Neutrophil (primary cell): ENCODE measurements at regions not wholly inside any gene's neighbourhood (a gene's known extent, or its start where the extent isn't known, plus 50 kb on each side); places are given as distances from the start of the nearest gene placed in this dataset.

ENCODE experiments used
- H3K27ac ChIP-seq: fragments of 200-600 bp; sonication (generic); 2 replicates; pipeline ENCODE4 v1.5.1; 2016; ENCODE audit warnings: mild to moderate bottlenecking, moderate library complexity
- H3K27me3 ChIP-seq: fragments of 200-600 bp; sonication (generic); 2 replicates; pipeline ENCODE4 v1.6.0; 2016; ENCODE audit warnings: mild to moderate bottlenecking
- H3K36me3 ChIP-seq: fragments of 200-600 bp; sonication (generic); 2 replicates; pipeline ENCODE4 v1.5.1; 2017
- H3K4me1 ChIP-seq, 2 experiments: fragments of 200-600 bp in 1 of 2; sonication (generic) in 1 of 2; 1 replicate in 1 of 2; 2 replicates in 1 of 2; pipeline versions ENCODE4 v1.5.1 to v1.6.1; 2013 to 2016; ENCODE audit warnings: low read depth in 1 of 2, low read length in 1 of 2, mild to moderate bottlenecking in 1 of 2, moderate library complexity in 1 of 2; ENCODE audit not compliant: control insufficient read depth in 1 of 2, insufficient read depth in 1 of 2
- H3K4me3 ChIP-seq, 2 experiments: fragments of 200-600 bp in 1 of 2; sonication (generic) in 1 of 2; 1 replicate in 1 of 2; 2 replicates in 1 of 2; pipeline ENCODE4 v1.5.1; 2013 to 2016; ENCODE audit warnings: low read depth in 1 of 2, low read length in 1 of 2, mild to moderate bottlenecking in 1 of 2, moderate library complexity in 1 of 2
- H3K9me3 ChIP-seq: fragments of 200-600 bp; sonication (generic); 2 replicates; pipeline ENCODE4 v1.5.1; 2016
- CTCF ChIP-seq: fragments of 200-600 bp; sonication (generic); IDR thresholded peaks from 2 replicates; pipeline ENCODE4 v1.5.1; 2016; ENCODE audit warnings: antibody characterized with exemption

- no peaks in the 10 kb centered on the region for H3K9me3 ChIP-seq
- no peaks in the 10 kb centered on the region for H3K36me3 ChIP-seq
- TF ChIP-seq CTCF, result no peak
- peaks cover 2% of the 10 kb centered on the region for H3K27me3 ChIP-seq
- H3K27ac ChIP-seq, result no peak overlapping the region
- no peaks in the 10 kb centered on the region for H3K4me1 ChIP-seq
- no peak overlapping the region for H3K4me3 ChIP-seq
These were observed 184.4 kb upstream of the ALG10B start for GRCh38 chr12:38132139-38132538.

GRCh38 chr12:38137287-38137686, 179.3 kb upstream of the ALG10B start:
- H3K4me3 ChIP-seq, result no peak overlapping the region
- no peak for TF ChIP-seq CTCF
- H3K27ac ChIP-seq, result no peak overlapping the region
- peaks cover 17% of the 10 kb centered on the region for H3K27me3 ChIP-seq
- H3K36me3 ChIP-seq, result no peaks in the 10 kb centered on the region
- peaks cover 0 to 4% of the 10 kb centered on the region in 2 experiments for H3K4me1 ChIP-seq
- no peaks in the 10 kb centered on the region for H3K9me3 ChIP-seq

- H3K36me3 ChIP-seq, result no peaks in the 10 kb centered on the region
- no peak for TF ChIP-seq CTCF
- H3K27ac ChIP-seq, result no peak overlapping the region
- H3K4me1 ChIP-seq, result peaks cover 0 to 4% of the 10 kb centered on the region in 2 experiments
- H3K9me3 ChIP-seq, result no peaks in the 10 kb centered on the region
- no peak overlapping the region for H3K4me3 ChIP-seq
- H3K27me3 ChIP-seq, result peaks cover 17% of the 10 kb centered on the region
These were observed 178.9 kb upstream of the ALG10B start for GRCh38 chr12:38137716-38138115.

GRCh38 chr12:38138225-38139221, 178.1 kb upstream of the ALG10B start:
- H3K36me3 ChIP-seq, result no peaks in the 10 kb centered on the region
- peaks cover 0 to 4% of the 10 kb centered on the region in 2 experiments for H3K4me1 ChIP-seq
- H3K9me3 ChIP-seq, result no peaks in the 10 kb centered on the region
- no peak overlapping the region for H3K27ac ChIP-seq
- H3K4me3 ChIP-seq, result no peak overlapping the region
- TF ChIP-seq CTCF, result peak; percentile 80
- peaks cover 17% of the 10 kb centered on the region for H3K27me3 ChIP-seq

GRCh38 chr12:38139456-38139855, 177.1 kb upstream of the ALG10B start:
- TF ChIP-seq CTCF, result no peak
- Histone ChIP-seq H3K9me3 (no peaks in the 10 kb centered on the region), H3K27ac (no peak overlapping the region), H3K27me3 (peaks cover 17% of the 10 kb centered on the region), H3K4me1 (peaks cover 0 to 4% of the 10 kb centered on the region in 2 experiments), H3K36me3 (no peaks in the 10 kb centered on the region), H3K4me3 (no peak overlapping the region)
